DOHH2 (cell line): ENCODE measurements at regions not wholly inside any gene's neighbourhood (a gene's known extent, or its start where the extent isn't known, plus 50 kb on each side); places are given as distances from the start of the nearest gene placed in this dataset.

Experiments used
- H3F3A ChIP-seq: fragments of 200-600 bp; sonication (generic), shearing (Covaris generic); 2 replicates; pipeline ENCODE4 v1.6.0; 2016; ENCODE audit warnings: antibody characterized with exemption, mild to moderate bottlenecking; ENCODE audit not compliant: control insufficient read depth, insufficient read depth
- H3K27ac ChIP-seq: fragments of 200-600 bp; sonication (generic); 2 replicates; pipeline ENCODE4 v1.5.1; 2014; ENCODE audit warnings: low read depth, mild to moderate bottlenecking, low read length, moderate library complexity
- H3K27me3 ChIP-seq: fragments of 200-600 bp; sonication (generic); 2 replicates; pipeline ENCODE4 v1.6.1; 2014; ENCODE audit warnings: mild to moderate bottlenecking, low read length, mixed read lengths; ENCODE audit not compliant: control insufficient read depth
- H3K36me3 ChIP-seq: fragments of 200-600 bp; sonication (generic); 2 replicates; pipeline ENCODE4 v1.6.1; 2014; ENCODE audit warnings: mild to moderate bottlenecking, low read length, moderate library complexity, mixed read lengths; ENCODE audit not compliant: control insufficient read depth
- H3K4me1 ChIP-seq: fragments of 200-600 bp; sonication (generic); 2 replicates; pipeline ENCODE4 v1.6.1; 2014; ENCODE audit warnings: mild to moderate bottlenecking, low read length, mixed read lengths; ENCODE audit not compliant: control insufficient read depth
- H3K4me2 ChIP-seq: fragments of 200-600 bp; sonication (generic); 2 replicates; pipeline ENCODE4 v1.6.0; 2014; ENCODE audit warnings: mild to moderate bottlenecking, low read length, moderate library complexity
- H3K4me3 ChIP-seq: fragments of 200-600 bp; sonication (generic); 2 replicates; pipeline ENCODE4 v1.5.1; 2014; ENCODE audit warnings: mild to moderate bottlenecking, low read length, mixed read lengths
- H3K79me2 ChIP-seq: fragments of 200-600 bp; sonication (generic); 2 replicates; pipeline ENCODE4 v1.6.1; 2014; ENCODE audit warnings: mild to moderate bottlenecking, low read length, mixed read lengths; ENCODE audit not compliant: control insufficient read depth
- H3K9me2 ChIP-seq: fragments of 200-600 bp; sonication (generic); replicated peaks from 2 replicates; pipeline ENCODE4 v1.6.1; 2014; ENCODE audit warnings: mild to moderate bottlenecking, low read length, mixed read lengths; ENCODE audit not compliant: control insufficient read depth
- H3K9me3 ChIP-seq: fragments of 200-600 bp; sonication (generic); 2 replicates; pipeline ENCODE4 v1.6.1; 2014; ENCODE audit warnings: antibody characterized with exemption, low read length, mixed read lengths; ENCODE audit not compliant: control insufficient read depth, insufficient read depth
- H4K20me1 ChIP-seq: fragments of 200-600 bp; sonication (generic); 2 replicates; pipeline ENCODE4 v1.6.0; 2014; ENCODE audit warnings: low read depth, mild to moderate bottlenecking, antibody characterized with exemption, low read length, moderate library complexity; ENCODE audit not compliant: control insufficient read depth, insufficient read depth
- EZH2phosphoT487 ChIP-seq: fragments of 200-600 bp; sonication (generic); IDR thresholded peaks from 2 replicates; pipeline ENCODE4 v1.6.1; 2017; ENCODE audit warnings: borderline replicate concordance, mild to moderate bottlenecking, antibody characterized with exemption, low read length, moderate library complexity, mixed read lengths
- TF ChIP-seq, protein P1 (sequence below): fragments of 200-600 bp; sonication (generic); IDR thresholded peaks from one replicate; pipeline ENCODE4 v1.5.1; 2014; ENCODE audit warnings: antibody characterized with exemption, mild to moderate bottlenecking, low read depth, low read length; ENCODE audit not compliant: poor library complexity, severe bottlenecking

DNA sequence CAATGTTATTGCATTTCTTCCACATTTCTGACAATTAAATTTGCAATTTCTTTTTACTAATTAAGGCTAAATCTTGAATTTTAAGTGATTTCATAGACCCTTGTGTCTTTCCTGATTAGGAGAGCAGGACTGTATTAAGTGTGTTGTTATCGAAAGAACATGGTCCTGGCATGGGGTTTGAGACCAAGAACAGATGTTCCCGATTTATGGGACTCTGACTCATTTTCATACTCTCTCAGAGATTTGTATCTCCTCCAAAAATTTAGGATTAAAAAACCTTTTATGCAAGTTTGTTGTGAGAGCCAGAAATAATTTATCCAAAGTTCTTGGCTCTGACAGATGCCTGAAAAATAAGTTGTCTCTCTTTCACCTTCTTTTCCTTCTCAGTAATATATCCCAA, 589.3 kb upstream of the ARGLU1 start:
- TF ChIP-seq, protein P1, sequence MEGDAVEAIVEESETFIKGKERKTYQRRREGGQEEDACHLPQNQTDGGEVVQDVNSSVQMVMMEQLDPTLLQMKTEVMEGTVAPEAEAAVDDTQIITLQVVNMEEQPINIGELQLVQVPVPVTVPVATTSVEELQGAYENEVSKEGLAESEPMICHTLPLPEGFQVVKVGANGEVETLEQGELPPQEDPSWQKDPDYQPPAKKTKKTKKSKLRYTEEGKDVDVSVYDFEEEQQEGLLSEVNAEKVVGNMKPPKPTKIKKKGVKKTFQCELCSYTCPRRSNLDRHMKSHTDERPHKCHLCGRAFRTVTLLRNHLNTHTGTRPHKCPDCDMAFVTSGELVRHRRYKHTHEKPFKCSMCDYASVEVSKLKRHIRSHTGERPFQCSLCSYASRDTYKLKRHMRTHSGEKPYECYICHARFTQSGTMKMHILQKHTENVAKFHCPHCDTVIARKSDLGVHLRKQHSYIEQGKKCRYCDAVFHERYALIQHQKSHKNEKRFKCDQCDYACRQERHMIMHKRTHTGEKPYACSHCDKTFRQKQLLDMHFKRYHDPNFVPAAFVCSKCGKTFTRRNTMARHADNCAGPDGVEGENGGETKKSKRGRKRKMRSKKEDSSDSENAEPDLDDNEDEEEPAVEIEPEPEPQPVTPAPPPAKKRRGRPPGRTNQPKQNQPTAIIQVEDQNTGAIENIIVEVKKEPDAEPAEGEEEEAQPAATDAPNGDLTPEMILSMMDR = no peak
- no peak for TF ChIP-seq EZH2phosphoT487
- Histone ChIP-seq H3K9me2 (no peaks in the 10 kb centered on the region), H3K27me3 (peaks cover 4% of the 10 kb centered on the region; the same call in 1 of the 2 replicates), H3K79me2 (no peaks in the 10 kb centered on the region), H3K4me1 (no peaks in the 10 kb centered on the region), H3K27ac (no peak overlapping the region), H3K4me3 (no peak overlapping the region), H3F3A (no peaks in the 10 kb centered on the region), H3K36me3 (no peaks in the 10 kb centered on the region), H4K20me1 (no peaks in the 10 kb centered on the region), H3K9me3 (no peaks in the 10 kb centered on the region), H3K4me2 (no peak overlapping the region)

DNA sequence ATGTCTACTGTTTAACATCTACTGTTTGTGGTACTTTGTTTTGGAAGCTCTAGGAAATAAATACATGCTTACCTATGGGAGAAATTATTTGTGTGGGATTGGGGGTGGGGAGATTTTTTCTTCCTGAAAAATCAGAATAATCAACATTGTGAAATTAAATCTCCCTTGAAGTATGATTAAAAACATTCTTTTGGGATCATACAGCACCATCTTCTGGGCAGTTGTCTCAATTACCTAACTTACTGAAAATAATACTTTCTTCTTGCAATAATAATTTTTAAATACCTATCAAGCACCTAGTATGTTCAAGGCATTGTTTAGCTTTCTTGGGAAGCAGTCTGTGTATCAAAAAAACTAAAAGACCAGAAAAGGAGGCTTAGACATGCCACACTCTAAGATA, 576.5 kb upstream of the ARGLU1 start:
- TF ChIP-seq, protein P1 = peak; percentile 32
- TF ChIP-seq EZH2phosphoT487 = no peak
- H3F3A ChIP-seq = no peaks in the 10 kb centered on the region
- H3K27me3 ChIP-seq = 0 out of 2 replicates have a peak, but pooled peaks cover 2% of the 10 kb centered on the region
- no peak overlapping the region for H3K27ac ChIP-seq
- H3K79me2 ChIP-seq = no peaks in the 10 kb centered on the region
- no peaks in the 10 kb centered on the region for H3K4me1 ChIP-seq
- no peaks in the 10 kb centered on the region for H4K20me1 ChIP-seq
- H3K36me3 ChIP-seq = no peaks in the 10 kb centered on the region
- no peaks in the 10 kb centered on the region for H3K9me3 ChIP-seq
- H3K4me2 ChIP-seq = no peak overlapping the region
- H3K4me3 ChIP-seq = no peak overlapping the region
- no peaks in the 10 kb centered on the region for H3K9me2 ChIP-seq

DNA sequence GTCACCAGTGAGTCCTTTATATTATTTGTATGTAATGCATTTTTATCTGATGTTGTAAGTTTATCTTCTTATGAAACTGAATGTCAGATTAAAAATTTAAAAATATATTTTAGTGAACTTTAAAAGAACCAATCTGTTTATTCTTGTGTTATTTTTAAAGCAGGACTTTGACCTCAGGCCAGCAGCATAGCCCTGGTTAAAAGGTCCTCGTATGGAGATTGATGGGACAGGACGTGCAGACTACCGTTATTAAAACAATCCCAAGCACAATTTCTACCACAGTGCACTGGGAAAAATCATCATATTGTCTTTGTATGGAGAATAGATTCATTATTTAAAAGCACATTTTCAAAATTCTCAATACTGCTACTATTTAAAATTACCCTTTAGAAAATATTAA, 573.8 kb upstream of the ARGLU1 start:
- H3F3A ChIP-seq = no peaks in the 10 kb centered on the region
- no peak overlapping the region for H3K27ac ChIP-seq
- H4K20me1 ChIP-seq = no peaks in the 10 kb centered on the region
- H3K4me3 ChIP-seq = no peak overlapping the region
- no peak for TF ChIP-seq EZH2phosphoT487
- TF ChIP-seq, protein P1 = no peak
- no peaks in the 10 kb centered on the region for H3K79me2 ChIP-seq
- 0 out of 2 replicates have a peak, but pooled peaks cover 2% of the 10 kb centered on the region for H3K27me3 ChIP-seq
- H3K9me2 ChIP-seq = no peaks in the 10 kb centered on the region
- no peak overlapping the region for H3K4me2 ChIP-seq
- H3K36me3 ChIP-seq = no peaks in the 10 kb centered on the region
- no peaks in the 10 kb centered on the region for H3K9me3 ChIP-seq
- no peaks in the 10 kb centered on the region for H3K4me1 ChIP-seq

DNA sequence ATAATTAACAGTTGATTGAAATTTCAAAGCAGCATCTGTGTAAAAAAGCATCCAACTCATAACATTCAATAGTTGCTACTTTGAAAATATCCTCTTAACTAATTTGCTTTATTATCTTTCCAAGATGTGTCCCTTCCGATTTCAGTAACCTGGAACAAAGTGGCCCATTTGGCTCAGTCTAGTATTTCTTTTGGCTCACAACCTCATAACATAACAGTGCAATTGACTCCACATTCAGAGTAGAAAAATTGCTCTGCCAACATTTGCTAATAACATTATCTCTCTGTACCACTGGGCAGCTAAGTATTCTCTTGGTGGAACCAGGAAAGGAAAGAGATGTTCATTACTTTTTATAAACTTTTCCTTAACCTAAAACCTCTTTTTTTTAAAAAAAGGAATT, 571.1 kb upstream of the ARGLU1 start:
- Histone ChIP-seq H3K9me2 (no peaks in the 10 kb centered on the region), H3K4me2 (no peak overlapping the region), H3F3A (no peaks in the 10 kb centered on the region), H3K79me2 (no peaks in the 10 kb centered on the region), H4K20me1 (no peaks in the 10 kb centered on the region), H3K9me3 (no peaks in the 10 kb centered on the region), H3K4me3 (no peak overlapping the region), H3K4me1 (no peaks in the 10 kb centered on the region), H3K36me3 (no peaks in the 10 kb centered on the region), H3K27ac (no peak overlapping the region), H3K27me3 (0 out of 2 replicates have a peak, but pooled peaks cover 2% of the 10 kb centered on the region)
- TF ChIP-seq EZH2phosphoT487 = no peak
- TF ChIP-seq, protein P1 = no peak
